GM12892 (cell line): ENCODE measurements at regions not wholly inside any gene's neighbourhood (a gene's known extent, or its start where the extent isn't known, plus 50 kb on each side); places are given as distances from the start of the nearest gene placed in this dataset.

ENCODE experiments used
- POLR2A ChIP-seq: IDR thresholded peaks from 2 replicates; pipeline ENCODE4 v1.6.1; 2011; ENCODE audit warnings: low read depth, low read length, control low read depth
- POLR2AphosphoS5 ChIP-seq: IDR thresholded peaks from 2 replicates; pipeline ENCODE4 v1.6.1; 2011; ENCODE audit warnings: low read depth, low read length, control low read depth
- TAF1 ChIP-seq: IDR thresholded peaks from 2 replicates; pipeline ENCODE4 v1.6.1; 2011; ENCODE audit warnings: low read depth, mild to moderate bottlenecking, control low read depth, low read length, borderline replicate concordance

DNA sequence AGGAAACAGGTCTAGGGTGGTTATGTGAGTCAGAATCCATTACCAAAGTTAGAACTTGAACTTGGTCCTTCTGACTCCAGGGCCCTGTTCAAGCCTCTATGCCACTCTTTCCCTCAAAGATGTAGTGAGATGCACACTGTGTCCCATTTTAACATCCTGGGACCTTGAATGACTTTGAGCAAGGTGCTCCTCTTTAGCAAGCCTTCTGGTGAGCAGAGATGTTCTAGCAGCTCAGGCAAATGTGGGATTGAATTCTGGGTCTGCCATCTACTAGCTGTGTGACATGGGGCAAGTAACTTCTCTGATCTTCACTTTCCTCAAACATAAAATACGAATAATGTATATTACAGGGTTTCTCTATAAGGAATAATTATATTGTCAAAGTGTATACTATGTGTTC, 294.0 kb upstream of the CXCR4 start:
- no peak for TF ChIP-seq POLR2AphosphoS5
- no peak for TF ChIP-seq TAF1
- TF ChIP-seq POLR2A: no peak
